Endothelial cell of umbilical vein (primary cell): ENCODE measurements at regions not wholly inside any gene's neighbourhood (a gene's known extent, or its start where the extent isn't known, plus 50 kb on each side); places are given as distances from the start of the nearest gene placed in this dataset.

Source experiments
- BruUV-seq: library from RNA; stranded (reverse); fragments of 400-500 nt; replicated peaks from 2 replicates; lab custom pipeline; 2021; lab: Mats Ljungman, UMichigan
- CTCF ChIA-PET: fragments of 300-600, 350-600 bp; sonication (Branson Sonifier 250); formaldehyde crosslinking; loops from one replicate; lab custom pipeline; 2021; ENCODE audit warnings: antibody characterized with exemption, inconsistent platforms; lab: Charles Lee
- POLR2A ChIA-PET: fragments of 300-600, 350-600 bp; sonication (Branson Sonifier 250); formaldehyde crosslinking; loops from one replicate; lab custom pipeline; 2021; ENCODE audit warnings: antibody characterized with exemption, inconsistent platforms; lab: Charles Lee
- DNase-seq: peaks from one replicate; pipeline ENCODE4 v3.0.0-alpha.2; 2011; ENCODE audit warnings: low read depth, low spot score
- FAIRE-seq: peaks from 2 replicates; lab custom pipeline; 2011; peaks lifted over from hg19 to GRCh38; lab: Jason Lieb, UNC
- H2AFZ ChIP-seq: 2 replicates; pipeline ENCODE4 v1.6.0; 2012; ENCODE audit warnings: low read depth, low read length, control low read depth, inconsistent platforms
- H3K27ac ChIP-seq: 2 replicates; pipeline ENCODE4 v1.5.1; 2011; ENCODE audit warnings: low read depth, mild to moderate bottlenecking, control low read depth, low read length, moderate library complexity; ENCODE audit not compliant: insufficient read depth
- H3K27me3 ChIP-seq, 2 experiments: 2 replicates each; pipeline versions ENCODE4 v1.6.0 to v1.6.1; 2011; ENCODE audit warnings: low read length in 2 of 2, mixed read lengths in 1 of 2; ENCODE audit not compliant: control insufficient read depth in 2 of 2, insufficient read depth in 2 of 2
- H3K36me3 ChIP-seq, 2 experiments: 2 replicates in 1 of 2; 3 replicates in 1 of 2; pipeline ENCODE4 v1.5.1; 2011; ENCODE audit warnings: low read length in 2 of 2, mild to moderate bottlenecking in 1 of 2, moderate library complexity in 1 of 2; ENCODE audit not compliant: control insufficient read depth in 2 of 2, insufficient read depth in 2 of 2; ENCODE audit errors: extremely low read depth in 1 of 2
- H3K4me1 ChIP-seq: 3 replicates; pipeline ENCODE4 v1.5.1; 2011; ENCODE audit warnings: mild to moderate bottlenecking, low read length; ENCODE audit not compliant: control insufficient read depth, insufficient read depth; ENCODE audit errors: extremely low read depth
- H3K4me2 ChIP-seq: 2 replicates; pipeline ENCODE4 v1.6.1; 2011; ENCODE audit warnings: low read length, control low read depth, mixed read lengths; ENCODE audit not compliant: insufficient read depth
- H3K4me3 ChIP-seq, 3 experiments: fragments of 200-600 bp in 1 of 3; sonication (generic), shearing (Covaris generic) in 1 of 3; replicated peaks in 1 of 3; 2 replicates each; pipeline ENCODE4 v1.5.1; 2011 to 2016; ENCODE audit warnings: control low read depth in 3 of 3, low read length in 3 of 3, mild to moderate bottlenecking in 2 of 3, inconsistent platforms in 1 of 3, low read depth in 1 of 3, moderate library complexity in 1 of 3; ENCODE audit not compliant: insufficient read depth in 1 of 3
- H3K79me2 ChIP-seq: 2 replicates; pipeline ENCODE4 v1.6.0; 2012; ENCODE audit warnings: low read length, inconsistent platforms; ENCODE audit not compliant: control insufficient read depth, insufficient read depth
- H3K9ac ChIP-seq: replicated peaks from 2 replicates; pipeline ENCODE3; 2011; ENCODE audit warnings: low read length, control low read depth; ENCODE audit not compliant: insufficient read depth; ENCODE audit errors: extremely low read depth
- H3K9me1 ChIP-seq: replicated peaks from 3 replicates; pipeline ENCODE4 v1.6.0; 2011; ENCODE audit warnings: mild to moderate bottlenecking, low read length; ENCODE audit not compliant: control insufficient read depth, insufficient read depth; ENCODE audit errors: extremely low read depth
- H3K9me3 ChIP-seq: replicated peaks from 2 replicates; pipeline ENCODE4 v1.5.1; 2012; ENCODE audit warnings: low read length, inconsistent platforms; ENCODE audit not compliant: control insufficient read depth, insufficient read depth
- H4K20me1 ChIP-seq: replicated peaks from 2 replicates; pipeline ENCODE3; 2011; ENCODE audit warnings: mild to moderate bottlenecking, low read length; ENCODE audit not compliant: control insufficient read depth, insufficient read depth; ENCODE audit errors: extremely low read depth
- EZH2 ChIP-seq: IDR thresholded peaks from 2 replicates; pipeline ENCODE4 v1.6.1; 2012; ENCODE audit warnings: borderline replicate concordance, low read depth, mild to moderate bottlenecking, moderate library complexity, low read length, inconsistent platforms; ENCODE audit not compliant: severe bottlenecking
- FOS ChIP-seq: IDR thresholded peaks from 2 replicates; pipeline ENCODE4 v1.6.1; 2011; ENCODE audit warnings: mild to moderate bottlenecking, low read length, moderate library complexity, borderline replicate concordance; ENCODE audit not compliant: insufficient read depth
- GATA2 ChIP-seq: IDR thresholded peaks from 2 replicates; pipeline ENCODE4 v1.7.0; 2011; ENCODE audit warnings: low read depth, mild to moderate bottlenecking, moderate library complexity, mixed read lengths, low read length; ENCODE audit not compliant: insufficient read length, insufficient read depth
- JUN ChIP-seq: IDR thresholded peaks from 2 replicates; pipeline ENCODE4 v1.6.1; 2011; ENCODE audit warnings: borderline replicate concordance, low read depth; ENCODE audit not compliant: insufficient read length, insufficient read depth
- MYC ChIP-seq: IDR thresholded peaks from one replicate; pipeline ENCODE4 v1.6.1; 2011; ENCODE audit warnings: mild to moderate bottlenecking, low read depth, low read length
- POLR2A ChIP-seq: IDR thresholded peaks from 2 replicates; pipeline ENCODE4 v1.6.1; 2012; ENCODE audit warnings: low read depth, mild to moderate bottlenecking, control low read depth, low read length
- POLR2AphosphoS5 ChIP-seq: IDR thresholded peaks from 2 replicates; pipeline ENCODE4 v1.6.1; 2012; ENCODE audit warnings: low read depth, mild to moderate bottlenecking, control low read depth, low read length, moderate library complexity; ENCODE audit not compliant: insufficient read depth
- dilution Hi-C: fragments of 300-500 bp; cut with MboI; formaldehyde crosslinking; loops from one replicate; pipeline ENCODE4 v1.15.0; 2019; ENCODE audit warnings: low sequenced_read_pairs; ENCODE audit not compliant: extremely low pct_ligation_motif_present
- intact Hi-C: fragments of 100-400 bp; cut with micrococcal nuclease; formaldehyde crosslinking; loops from one replicate; pipeline ENCODE4 v1.10.0; 2022
- TF ChIP-seq, protein P1 (sequence below), 2 donors: IDR thresholded peaks; 1 replicate in 1 of 2; 2 replicates in 1 of 2; pipeline ENCODE4 v1.5.1; 2011; ENCODE audit warnings: low read length in 2 of 2, mild to moderate bottlenecking in 2 of 2, moderate library complexity in 2 of 2, control low read depth in 1 of 2, inconsistent platforms in 1 of 2, low read depth in 1 of 2; ENCODE audit not compliant: insufficient read depth in 1 of 2; ENCODE audit errors: extremely low read depth in 1 of 2
- TF ChIP-seq, protein P2 (sequence below): IDR thresholded peaks from 2 replicates; pipeline ENCODE4 v1.6.1; 2011; ENCODE audit not compliant: insufficient read depth, insufficient read length

DNA sequence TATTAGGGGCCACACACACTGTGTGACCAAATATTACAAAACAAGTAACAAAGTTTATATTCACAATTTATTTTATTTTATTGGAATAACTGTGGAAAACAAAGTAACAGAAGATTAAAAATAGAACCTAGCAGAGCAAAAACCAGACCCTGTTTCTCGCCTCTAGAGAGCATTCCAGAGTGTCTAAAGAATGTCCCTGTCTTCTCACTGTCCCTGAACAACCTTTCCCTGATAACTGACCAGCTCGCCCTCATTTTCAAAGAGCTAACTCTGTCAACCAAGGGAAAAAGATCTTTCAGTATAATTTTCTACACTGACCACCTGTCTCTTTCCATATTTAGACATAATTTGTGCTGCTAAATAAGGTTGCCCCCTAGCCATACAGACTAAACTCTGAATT is 646.9 kb downstream of the USP25 start:
- no peaks in the 10 kb centered on the region for H3K36me3 ChIP-seq
- H3K9me1 ChIP-seq = no peaks in the 10 kb centered on the region
- dilution Hi-C loops (no loop called here), intact Hi-C loops (no loop called here)
- no TSS peak for BruUV-seq
- H3K4me1 ChIP-seq = no peaks in the 10 kb centered on the region
- no peak overlapping the region for H3K27ac ChIP-seq
- no peaks in the 10 kb centered on the region for H3K9me3 ChIP-seq
- DNase-seq (no peak), FAIRE-seq (no peak)
- H3K4me3 ChIP-seq = no peak overlapping the region
- ChIA-PET POLR2A (no interaction called here), CTCF (no interaction called here)
- no peak overlapping the region for H2AFZ ChIP-seq
- no peaks in the 10 kb centered on the region for H4K20me1 ChIP-seq
- no peaks in the 10 kb centered on the region for H3K27me3 ChIP-seq
- H3K79me2 ChIP-seq = no peaks in the 10 kb centered on the region
- no peak overlapping the region for H3K4me2 ChIP-seq
- no peak for TF ChIP-seq FOS
- no peak for TF ChIP-seq MYC
- TF ChIP-seq GATA2 = no peak
- TF ChIP-seq, protein P1, sequence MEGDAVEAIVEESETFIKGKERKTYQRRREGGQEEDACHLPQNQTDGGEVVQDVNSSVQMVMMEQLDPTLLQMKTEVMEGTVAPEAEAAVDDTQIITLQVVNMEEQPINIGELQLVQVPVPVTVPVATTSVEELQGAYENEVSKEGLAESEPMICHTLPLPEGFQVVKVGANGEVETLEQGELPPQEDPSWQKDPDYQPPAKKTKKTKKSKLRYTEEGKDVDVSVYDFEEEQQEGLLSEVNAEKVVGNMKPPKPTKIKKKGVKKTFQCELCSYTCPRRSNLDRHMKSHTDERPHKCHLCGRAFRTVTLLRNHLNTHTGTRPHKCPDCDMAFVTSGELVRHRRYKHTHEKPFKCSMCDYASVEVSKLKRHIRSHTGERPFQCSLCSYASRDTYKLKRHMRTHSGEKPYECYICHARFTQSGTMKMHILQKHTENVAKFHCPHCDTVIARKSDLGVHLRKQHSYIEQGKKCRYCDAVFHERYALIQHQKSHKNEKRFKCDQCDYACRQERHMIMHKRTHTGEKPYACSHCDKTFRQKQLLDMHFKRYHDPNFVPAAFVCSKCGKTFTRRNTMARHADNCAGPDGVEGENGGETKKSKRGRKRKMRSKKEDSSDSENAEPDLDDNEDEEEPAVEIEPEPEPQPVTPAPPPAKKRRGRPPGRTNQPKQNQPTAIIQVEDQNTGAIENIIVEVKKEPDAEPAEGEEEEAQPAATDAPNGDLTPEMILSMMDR (IDR thresholded peaks at IDR 0.05; ENCODE audit: extremely low read depth in 1 of 2, insufficient read depth in 1 of 2, low read depth in 1 of 2, low read length in 2 of 2) = no peak
- TF ChIP-seq, protein P2, sequence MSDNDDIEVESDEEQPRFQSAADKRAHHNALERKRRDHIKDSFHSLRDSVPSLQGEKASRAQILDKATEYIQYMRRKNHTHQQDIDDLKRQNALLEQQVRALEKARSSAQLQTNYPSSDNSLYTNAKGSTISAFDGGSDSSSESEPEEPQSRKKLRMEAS = no peak
- TF ChIP-seq POLR2A = no peak
- no peak for TF ChIP-seq JUN
- no peak for TF ChIP-seq EZH2
- TF ChIP-seq POLR2AphosphoS5 = no peak
- H3K9ac ChIP-seq = no peak overlapping the region
